GM12878 (cell line): ENCODE measurements at regions not wholly inside any gene's neighbourhood (a gene's known extent, or its start where the extent isn't known, plus 50 kb on each side); places are given as distances from the start of the nearest gene placed in this dataset.

Experiments
- ATAC-seq: fragments of 200-7000 bp; cut with Tn5 transposase; 3 replicates; pipeline ENCODE4 v1.9.1; 2020; ENCODE audit warnings: mild to moderate bottlenecking, moderate library complexity
- BruUV-seq: library from RNA; stranded (reverse); fragments of 400-500 nt; replicated peaks from 2 replicates; lab custom pipeline; 2021; lab: Mats Ljungman, UMichigan
- CTCF ChIA-PET: fragments of 300-600 bp; sonication (Branson Sonifier 250); formaldehyde crosslinking; extraction: SDS; loops from one replicate; lab custom pipeline; 2021; ENCODE audit warnings: inconsistent platforms; lab: Yijun Ruan, JAX
- POLR2A ChIA-PET: fragments of 350-600 bp; formaldehyde crosslinking; extraction: SDS; loops from one replicate; lab custom pipeline; 2021; ENCODE audit warnings: inconsistent platforms; lab: Charles Lee
- RAD21 ChIA-PET: fragments of 300-600 bp; sonication (Branson Sonifier 250); formaldehyde crosslinking; loops from one replicate; lab custom pipeline; 2023; ENCODE audit warnings: antibody characterized with exemption; ENCODE audit not compliant: unreplicated experiment; lab: Charles Lee
- SMC1A ChIA-PET: fragments of 300-600 bp; sonication (Branson Sonifier 250); formaldehyde crosslinking; loops from one replicate; lab custom pipeline; 2023; ENCODE audit not compliant: unreplicated experiment, uncharacterized antibody; lab: Charles Lee
- DNase-seq: peaks from one replicate; pipeline ENCODE4 v3.0.0-alpha.2; 2011; ENCODE audit warnings: low read depth, low spot score
- FAIRE-seq: peaks from 3 replicates; lab custom pipeline; 2011; peaks lifted over from hg19 to GRCh38; lab: Jason Lieb, UNC
- H2AFZ ChIP-seq: 2 replicates; pipeline ENCODE4 v1.6.0; 2011; ENCODE audit warnings: low read depth, low read length, control low read depth; ENCODE audit not compliant: control insufficient read depth
- H3K27ac ChIP-seq: 2 replicates; pipeline ENCODE4 v1.5.1; 2011; ENCODE audit warnings: control low read depth; ENCODE audit not compliant: control insufficient read depth, insufficient read depth
- H3K27me3 ChIP-seq, 2 experiments: replicated peaks in 1 of 2; 2 replicates each; pipeline versions ENCODE4 v1.6.0 to v1.6.1; 2011; ENCODE audit warnings: low read length in 1 of 2; ENCODE audit not compliant: control insufficient read depth in 2 of 2, insufficient read depth in 2 of 2
- H3K36me3 ChIP-seq, 2 experiments: 2 replicates each; pipeline ENCODE4 v1.5.1; 2011; ENCODE audit warnings: low read length in 1 of 2; ENCODE audit not compliant: control insufficient read depth in 2 of 2, insufficient read depth in 2 of 2
- H3K4me1 ChIP-seq: 2 replicates; pipeline ENCODE4 v1.6.1; 2011; ENCODE audit warnings: mild to moderate bottlenecking, low read length, moderate library complexity, mixed read lengths; ENCODE audit not compliant: control insufficient read depth, insufficient read depth
- H3K4me2 ChIP-seq: 2 replicates; pipeline ENCODE4 v1.6.0; 2011; ENCODE audit warnings: control low read depth; ENCODE audit not compliant: control insufficient read depth, insufficient read depth
- H3K4me3 ChIP-seq: fragments of 200-600 bp; sonication (generic); 2 replicates; pipeline ENCODE4 v1.5.1; 2016
- H3K79me2 ChIP-seq: 2 replicates; pipeline ENCODE4 v1.6.0; 2011; ENCODE audit warnings: low read length; ENCODE audit not compliant: control insufficient read depth, insufficient read depth
- H3K9ac ChIP-seq: 2 replicates; pipeline ENCODE4 v1.8.0; 2011; ENCODE audit warnings: low read length, control low read depth, mixed read lengths; ENCODE audit not compliant: control insufficient read depth, insufficient read depth
- H3K9me3 ChIP-seq: replicated peaks from 3 replicates; pipeline ENCODE4 v1.5.1; 2011; ENCODE audit warnings: mild to moderate bottlenecking, low read length; ENCODE audit not compliant: control insufficient read depth, insufficient read depth
- H4K20me1 ChIP-seq: 2 replicates; pipeline ENCODE4 v1.6.0; 2011; ENCODE audit not compliant: control insufficient read depth, insufficient read depth
- BACH1 ChIP-seq: fragments of 450-650 bp; IDR thresholded peaks from 2 replicates; pipeline ENCODE4 v1.6.1; 2017; ENCODE audit warnings: mild to moderate bottlenecking, borderline replicate concordance
- BMI1 ChIP-seq: fragments of 450-650 bp; IDR thresholded peaks from 2 replicates; pipeline ENCODE4 v1.6.1; 2016; ENCODE audit warnings: mild to moderate bottlenecking, moderate library complexity, borderline replicate concordance
- CHD2 ChIP-seq: IDR thresholded peaks from 2 replicates; pipeline ENCODE4 v1.6.1; 2011; ENCODE audit warnings: low read depth, low read length, improper control_type of control experiment, borderline replicate concordance
- FOS ChIP-seq: IDR thresholded peaks from 3 replicates; pipeline ENCODE4 v1.6.1; 2011; ENCODE audit warnings: borderline replicate concordance; ENCODE audit not compliant: insufficient read length; ENCODE audit errors: extremely low read depth
- NFIC ChIP-seq: IDR thresholded peaks from 2 replicates; pipeline ENCODE4 v1.6.1; 2012; ENCODE audit warnings: low read depth, mild to moderate bottlenecking, inconsistent platforms, low read length, moderate library complexity
- RFX5 ChIP-seq: IDR thresholded peaks from 2 replicates; pipeline ENCODE4 v1.6.1; 2011; ENCODE audit warnings: low read depth, low read length, improper control_type of control experiment
- SUPT20H ChIP-seq: IDR thresholded peaks from 2 replicates; pipeline ENCODE4 v1.6.1; 2011; ENCODE audit warnings: low read depth, mild to moderate bottlenecking, low read length, moderate library complexity, borderline replicate concordance; ENCODE audit not compliant: control insufficient read depth
- YY1 ChIP-seq: IDR thresholded peaks from 2 replicates; pipeline ENCODE4 v1.6.1; 2011; ENCODE audit warnings: low read depth, mild to moderate bottlenecking, low read length
- ZNF622 ChIP-seq: fragments of 450-650 bp; IDR thresholded peaks from 2 replicates; pipeline ENCODE4 v1.6.1; 2017; ENCODE audit warnings: mild to moderate bottlenecking, inconsistent platforms
- WGBS: methylation state at CpG from one replicate; pipeline ENCODE4 v1.1.6; 2016; ENCODE audit warnings: low lambda C conversion rate; ENCODE audit not compliant: insufficient replicate concordance, insufficient coverage; ENCODE audit errors: missing lambda C conversion rate; 5-methylcytosine and 5-hydroxymethylcytosine counted together
- in situ Hi-C: fragments of 300-500 bp; cut with MboI; formaldehyde crosslinking; loops from 9 replicates; pipeline ENCODE4 v1.14.3; 2018; ENCODE audit warnings: mixed read lengths
- intact Hi-C: fragments of 100-400 bp; cut with micrococcal nuclease; formaldehyde crosslinking; loops from one replicate; pipeline ENCODE4 v1.14.2; 2022; ENCODE audit not compliant: unreplicated experiment
- TF ChIP-seq, protein P1 (sequence below): IDR thresholded peaks from 2 replicates; pipeline ENCODE4 v1.6.1; 2011; ENCODE audit warnings: mild to moderate bottlenecking, low read depth, low read length, moderate library complexity; ENCODE audit not compliant: insufficient replicate concordance
- TF ChIP-seq, protein P2 (sequence below): fragments of 450-650 bp; IDR thresholded peaks from 2 replicates; pipeline ENCODE4 v1.6.1; 2017; ENCODE audit warnings: mild to moderate bottlenecking, moderate library complexity
- TF ChIP-seq, protein P3 (sequence below): fragments of 450-650 bp; IDR thresholded peaks from 2 replicates; pipeline ENCODE4 v1.6.1; 2017; ENCODE audit warnings: antibody characterized with exemption, mild to moderate bottlenecking, moderate library complexity
- TF ChIP-seq, protein P4 (sequence below): IDR thresholded peaks from 2 replicates; pipeline ENCODE4 v1.6.1; 2011; ENCODE audit warnings: low read depth, mild to moderate bottlenecking, low read length, moderate library complexity, borderline replicate concordance; ENCODE audit errors: extremely low read depth

DNA sequence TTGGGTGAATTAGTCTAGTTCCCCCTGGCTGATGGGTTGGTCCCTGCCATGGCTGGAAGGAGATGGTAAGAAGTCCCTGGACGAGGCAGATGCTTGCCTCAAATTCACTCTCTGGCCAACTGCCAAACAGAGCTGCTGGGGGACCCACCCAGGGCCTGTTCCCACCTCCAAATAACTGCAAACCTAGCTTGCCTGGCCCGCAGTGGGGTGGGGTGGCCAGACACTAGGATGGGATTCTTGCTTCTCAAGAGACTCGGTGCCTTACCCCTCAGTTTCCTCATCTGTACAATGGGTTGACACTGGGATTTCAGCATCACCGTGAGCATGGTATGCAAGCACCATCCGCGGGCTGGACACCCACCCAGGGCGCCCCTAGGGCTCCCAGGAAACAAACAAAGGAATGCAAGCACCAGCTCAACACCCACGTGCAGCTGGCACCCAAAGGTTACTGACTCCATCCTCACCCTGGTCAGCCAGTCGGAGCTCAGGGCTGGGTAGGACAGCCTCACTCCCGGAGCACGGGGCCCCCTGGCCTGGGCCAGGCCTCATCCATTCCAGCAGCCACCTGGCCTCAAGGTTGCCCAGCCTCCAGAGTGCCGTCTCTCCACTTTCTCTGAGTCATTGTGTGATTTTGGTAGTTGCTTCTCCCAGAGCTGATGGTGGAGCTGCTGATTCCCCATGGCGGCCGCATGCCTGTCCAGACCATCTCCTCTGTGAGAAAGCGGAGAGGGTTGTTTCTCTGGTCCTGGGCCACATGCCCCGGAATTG lies 205.2 kb upstream of the RTL1 start (continued):
- TF ChIP-seq, protein P1, sequence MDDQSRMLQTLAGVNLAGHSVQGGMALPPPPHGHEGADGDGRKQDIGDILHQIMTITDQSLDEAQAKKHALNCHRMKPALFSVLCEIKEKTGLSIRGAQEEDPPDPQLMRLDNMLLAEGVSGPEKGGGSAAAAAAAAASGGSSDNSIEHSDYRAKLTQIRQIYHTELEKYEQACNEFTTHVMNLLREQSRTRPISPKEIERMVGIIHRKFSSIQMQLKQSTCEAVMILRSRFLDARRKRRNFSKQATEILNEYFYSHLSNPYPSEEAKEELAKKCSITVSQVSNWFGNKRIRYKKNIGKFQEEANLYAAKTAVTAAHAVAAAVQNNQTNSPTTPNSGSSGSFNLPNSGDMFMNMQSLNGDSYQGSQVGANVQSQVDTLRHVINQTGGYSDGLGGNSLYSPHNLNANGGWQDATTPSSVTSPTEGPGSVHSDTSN: no peak
- TF ChIP-seq, protein P2, sequence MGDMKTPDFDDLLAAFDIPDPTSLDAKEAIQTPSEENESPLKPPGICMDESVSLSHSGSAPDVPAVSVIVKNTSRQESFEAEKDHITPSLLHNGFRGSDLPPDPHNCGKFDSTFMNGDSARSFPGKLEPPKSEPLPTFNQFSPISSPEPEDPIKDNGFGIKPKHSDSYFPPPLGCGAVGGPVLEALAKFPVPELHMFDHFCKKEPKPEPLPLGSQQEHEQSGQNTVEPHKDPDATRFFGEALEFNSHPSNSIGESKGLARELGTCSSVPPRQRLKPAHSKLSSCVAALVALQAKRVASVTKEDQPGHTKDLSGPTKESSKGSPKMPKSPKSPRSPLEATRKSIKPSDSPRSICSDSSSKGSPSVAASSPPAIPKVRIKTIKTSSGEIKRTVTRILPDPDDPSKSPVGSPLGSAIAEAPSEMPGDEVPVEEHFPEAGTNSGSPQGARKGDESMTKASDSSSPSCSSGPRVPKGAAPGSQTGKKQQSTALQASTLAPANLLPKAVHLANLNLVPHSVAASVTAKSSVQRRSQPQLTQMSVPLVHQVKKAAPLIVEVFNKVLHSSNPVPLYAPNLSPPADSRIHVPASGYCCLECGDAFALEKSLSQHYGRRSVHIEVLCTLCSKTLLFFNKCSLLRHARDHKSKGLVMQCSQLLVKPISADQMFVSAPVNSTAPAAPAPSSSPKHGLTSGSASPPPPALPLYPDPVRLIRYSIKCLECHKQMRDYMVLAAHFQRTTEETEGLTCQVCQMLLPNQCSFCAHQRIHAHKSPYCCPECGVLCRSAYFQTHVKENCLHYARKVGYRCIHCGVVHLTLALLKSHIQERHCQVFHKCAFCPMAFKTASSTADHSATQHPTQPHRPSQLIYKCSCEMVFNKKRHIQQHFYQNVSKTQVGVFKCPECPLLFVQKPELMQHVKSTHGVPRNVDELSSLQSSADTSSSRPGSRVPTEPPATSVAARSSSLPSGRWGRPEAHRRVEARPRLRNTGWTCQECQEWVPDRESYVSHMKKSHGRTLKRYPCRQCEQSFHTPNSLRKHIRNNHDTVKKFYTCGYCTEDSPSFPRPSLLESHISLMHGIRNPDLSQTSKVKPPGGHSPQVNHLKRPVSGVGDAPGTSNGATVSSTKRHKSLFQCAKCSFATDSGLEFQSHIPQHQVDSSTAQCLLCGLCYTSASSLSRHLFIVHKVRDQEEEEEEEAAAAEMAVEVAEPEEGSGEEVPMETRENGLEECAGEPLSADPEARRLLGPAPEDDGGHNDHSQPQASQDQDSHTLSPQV: no peak
- TF ChIP-seq BACH1 (no peak), NFIC (no peak)

DNA sequence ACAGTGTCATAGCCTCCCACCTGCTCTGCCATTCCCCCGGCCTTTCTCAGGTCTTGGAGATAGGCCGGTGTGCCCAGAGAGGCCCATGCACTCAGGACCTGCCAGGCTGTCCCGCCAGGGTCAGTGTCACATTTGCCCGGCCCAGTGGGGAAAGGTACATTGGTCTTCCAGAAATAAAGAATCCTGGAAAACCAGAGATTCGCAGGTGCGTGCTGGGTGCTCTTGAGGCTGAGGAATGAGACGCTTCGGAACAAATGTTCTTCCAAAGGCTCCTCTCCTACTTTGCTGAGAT lies 205.8 kb upstream of the RTL1 start:
- TF ChIP-seq CHD2 (no peak), FOS (no peak), RFX5 (no peak), SUPT20H (no peak), YY1 (no peak), ZNF622 (no peak), BMI1 (no peak)
- TF ChIP-seq, protein P3, sequence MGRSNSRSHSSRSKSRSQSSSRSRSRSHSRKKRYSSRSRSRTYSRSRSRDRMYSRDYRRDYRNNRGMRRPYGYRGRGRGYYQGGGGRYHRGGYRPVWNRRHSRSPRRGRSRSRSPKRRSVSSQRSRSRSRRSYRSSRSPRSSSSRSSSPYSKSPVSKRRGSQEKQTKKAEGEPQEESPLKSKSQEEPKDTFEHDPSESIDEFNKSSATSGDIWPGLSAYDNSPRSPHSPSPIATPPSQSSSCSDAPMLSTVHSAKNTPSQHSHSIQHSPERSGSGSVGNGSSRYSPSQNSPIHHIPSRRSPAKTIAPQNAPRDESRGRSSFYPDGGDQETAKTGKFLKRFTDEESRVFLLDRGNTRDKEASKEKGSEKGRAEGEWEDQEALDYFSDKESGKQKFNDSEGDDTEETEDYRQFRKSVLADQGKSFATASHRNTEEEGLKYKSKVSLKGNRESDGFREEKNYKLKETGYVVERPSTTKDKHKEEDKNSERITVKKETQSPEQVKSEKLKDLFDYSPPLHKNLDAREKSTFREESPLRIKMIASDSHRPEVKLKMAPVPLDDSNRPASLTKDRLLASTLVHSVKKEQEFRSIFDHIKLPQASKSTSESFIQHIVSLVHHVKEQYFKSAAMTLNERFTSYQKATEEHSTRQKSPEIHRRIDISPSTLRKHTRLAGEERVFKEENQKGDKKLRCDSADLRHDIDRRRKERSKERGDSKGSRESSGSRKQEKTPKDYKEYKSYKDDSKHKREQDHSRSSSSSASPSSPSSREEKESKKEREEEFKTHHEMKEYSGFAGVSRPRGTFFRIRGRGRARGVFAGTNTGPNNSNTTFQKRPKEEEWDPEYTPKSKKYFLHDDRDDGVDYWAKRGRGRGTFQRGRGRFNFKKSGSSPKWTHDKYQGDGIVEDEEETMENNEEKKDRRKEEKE: no peak
- TF ChIP-seq, protein P4, sequence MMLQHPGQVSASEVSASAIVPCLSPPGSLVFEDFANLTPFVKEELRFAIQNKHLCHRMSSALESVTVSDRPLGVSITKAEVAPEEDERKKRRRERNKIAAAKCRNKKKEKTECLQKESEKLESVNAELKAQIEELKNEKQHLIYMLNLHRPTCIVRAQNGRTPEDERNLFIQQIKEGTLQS: no peak
- Histone ChIP-seq H4K20me1 (no peaks in the 10 kb centered on the region), H3K9me3 (no peaks in the 10 kb centered on the region), H2AFZ (no peak overlapping the region), H3K36me3 (no peaks in the 10 kb centered on the region), H3K27me3 (no peaks in the 10 kb centered on the region), H3K79me2 (no peaks in the 10 kb centered on the region), H3K4me2 (no peak overlapping the region), H3K4me1 (no peaks in the 10 kb centered on the region), H3K9ac (no peak overlapping the region), H3K4me3 (no peak overlapping the region), H3K27ac (no peak overlapping the region)
- SMC1A ChIA-PET: no interaction called here
- FAIRE-seq (no peak), DNase-seq (no peak), ATAC-seq (no peak)
- intact Hi-C loops: no loop called here
- RAD21 ChIA-PET: no interaction called here
- WGBS: 24% methylated on average over 8 of the region's 8 CpGs
- no TSS peak for BruUV-seq
- CTCF ChIA-PET: no interaction called here
- POLR2A ChIA-PET: no interaction called here
- in situ Hi-C loops: no loop called here
